ENCODE measurements at regions not wholly inside any gene's neighbourhood (a gene's known extent, or its start where the extent isn't known, plus 50 kb on each side); places are given as distances from the start of the nearest gene placed in this dataset.

DNA sequence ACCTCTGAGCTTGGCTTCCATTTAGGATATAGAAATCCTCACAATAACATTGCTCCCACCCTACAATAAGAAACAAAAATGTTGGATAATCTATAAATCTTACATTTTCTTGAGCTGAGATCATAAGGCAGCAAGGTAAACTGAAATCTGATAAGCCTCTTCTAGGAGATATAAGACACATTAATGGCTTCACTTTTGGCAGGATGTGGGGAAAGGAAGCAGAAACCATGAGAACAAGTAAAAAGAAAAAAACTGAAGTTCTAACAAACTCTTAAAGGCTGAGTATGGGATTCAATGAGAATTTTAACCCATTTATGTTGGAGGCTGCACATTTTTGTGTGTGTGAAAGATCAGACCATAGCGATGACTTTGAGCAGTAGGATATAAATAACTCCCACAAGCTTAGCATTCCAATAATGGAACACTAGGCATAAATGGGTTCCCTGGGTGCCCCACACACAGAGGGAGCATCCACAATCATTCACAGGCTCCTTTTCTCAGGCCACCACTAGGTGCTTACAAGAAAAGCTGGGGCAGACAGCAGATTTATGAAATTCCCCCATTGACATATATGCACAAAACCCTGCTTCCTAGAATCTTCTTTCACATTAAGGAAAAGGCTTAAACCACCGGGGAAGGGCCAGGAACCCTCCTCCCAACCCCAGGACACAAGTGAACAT is 564.9 kb upstream of the MGMT start:
- TF ChIP-seq, protein P1, sequence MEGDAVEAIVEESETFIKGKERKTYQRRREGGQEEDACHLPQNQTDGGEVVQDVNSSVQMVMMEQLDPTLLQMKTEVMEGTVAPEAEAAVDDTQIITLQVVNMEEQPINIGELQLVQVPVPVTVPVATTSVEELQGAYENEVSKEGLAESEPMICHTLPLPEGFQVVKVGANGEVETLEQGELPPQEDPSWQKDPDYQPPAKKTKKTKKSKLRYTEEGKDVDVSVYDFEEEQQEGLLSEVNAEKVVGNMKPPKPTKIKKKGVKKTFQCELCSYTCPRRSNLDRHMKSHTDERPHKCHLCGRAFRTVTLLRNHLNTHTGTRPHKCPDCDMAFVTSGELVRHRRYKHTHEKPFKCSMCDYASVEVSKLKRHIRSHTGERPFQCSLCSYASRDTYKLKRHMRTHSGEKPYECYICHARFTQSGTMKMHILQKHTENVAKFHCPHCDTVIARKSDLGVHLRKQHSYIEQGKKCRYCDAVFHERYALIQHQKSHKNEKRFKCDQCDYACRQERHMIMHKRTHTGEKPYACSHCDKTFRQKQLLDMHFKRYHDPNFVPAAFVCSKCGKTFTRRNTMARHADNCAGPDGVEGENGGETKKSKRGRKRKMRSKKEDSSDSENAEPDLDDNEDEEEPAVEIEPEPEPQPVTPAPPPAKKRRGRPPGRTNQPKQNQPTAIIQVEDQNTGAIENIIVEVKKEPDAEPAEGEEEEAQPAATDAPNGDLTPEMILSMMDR (IDR thresholded peaks at IDR 0.05; ENCODE audit: low read length): no peak
- no peak for TF ChIP-seq EZH2 (IDR thresholded peaks at IDR 0.05; ENCODE audit: borderline replicate concordance, low read length)
